Vagina (tissue), 2 donors: ENCODE measurements at regions not wholly inside any gene's neighbourhood (a gene's known extent, or its start where the extent isn't known, plus 50 kb on each side); places are given as distances from the start of the nearest gene placed in this dataset.

Experiments
- DNase-seq, 2 donors: peaks; one replicate each; pipeline ENCODE4 v3.0.0-alpha.2; 2017; ENCODE audit errors: extremely low spot score in 2 of 2
- H3K27ac ChIP-seq: fragments of 200-600 bp; sonication (generic); one replicate; pipeline ENCODE4 v1.5.1; 2019
- H3K27me3 ChIP-seq: fragments of 200-600 bp; sonication (generic); one replicate; pipeline ENCODE4 v1.5.1; 2019
- H3K36me3 ChIP-seq, 2 donors: fragments of 200-600 bp; sonication (generic); one replicate each; pipeline ENCODE4 v1.5.1; 2017 to 2019
- H3K4me1 ChIP-seq: fragments of 200-600 bp; sonication (generic); one replicate; pipeline ENCODE4 v1.5.1; 2019
- H3K4me3 ChIP-seq, 2 donors: fragments of 200-600 bp; sonication (generic); 1 replicate in 1 of 2; 2 replicates in 1 of 2; pipeline ENCODE4 v1.5.1; 2016 to 2019
- H3K9me3 ChIP-seq: fragments of 200-600 bp; sonication (generic); one replicate; pipeline ENCODE4 v1.5.1; 2019
- POLR2A ChIP-seq, 2 donors: fragments of 450-650 bp; IDR thresholded peaks; one replicate each; pipeline ENCODE4 v1.6.1; 2017; ENCODE audit warnings: antibody characterized with exemption in 2 of 2, mild to moderate bottlenecking in 2 of 2, moderate library complexity in 2 of 2
- POLR2AphosphoS5 ChIP-seq, 2 donors: sonication (generic); formaldehyde crosslinking; IDR thresholded peaks; one replicate each; pipeline ENCODE4 v1.9.0; 2017; ENCODE audit warnings: antibody characterized with exemption in 2 of 2, mild to moderate bottlenecking in 2 of 2, low read depth in 1 of 2; ENCODE audit not compliant: insufficient read depth in 1 of 2
- intact Hi-C: fragments of 100-400 bp; cut with DNase I; formaldehyde crosslinking; loops from one replicate; pipeline ENCODE4 v1.15.1; 2023
- TF ChIP-seq, protein P1 (sequence below), 3 experiments: fragments of 450-650 bp in 2 of 3; fragments of 200-600 bp in 1 of 3; sonication (generic) in 1 of 3; IDR thresholded peaks; one replicate each; pipeline ENCODE4 v1.5.1; 2017 to 2019; ENCODE audit warnings: antibody characterized with exemption in 3 of 3, mild to moderate bottlenecking in 2 of 3, moderate library complexity in 2 of 3

DNA sequence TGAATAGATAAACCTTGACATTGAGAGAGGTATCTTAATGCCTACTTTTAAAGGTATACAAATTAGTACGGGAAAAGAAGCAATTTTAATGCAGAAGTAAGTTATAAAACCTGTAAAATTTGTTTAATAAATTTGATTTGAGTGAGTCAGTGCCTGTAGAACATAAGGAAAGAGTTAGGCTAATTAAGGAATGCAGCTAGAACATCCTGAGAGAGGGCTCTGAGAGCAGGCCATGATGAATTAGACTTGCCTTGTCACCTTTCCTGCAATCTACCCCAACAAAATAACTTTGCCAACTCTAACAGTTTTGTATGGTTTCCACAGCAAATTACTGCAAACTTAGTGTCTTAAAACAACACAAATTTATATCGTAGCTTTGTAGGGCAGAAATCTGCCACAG is 700.8 kb downstream of the RFPL4B start:
- Histone ChIP-seq H3K36me3 (no peaks in the 10 kb centered on the region), H3K9me3 (no peaks in the 10 kb centered on the region), H3K4me1 (no peaks in the 10 kb centered on the region), H3K27me3 (no peaks in the 10 kb centered on the region), H3K27ac (no peak overlapping the region), H3K4me3 (no peak overlapping the region)
- intact Hi-C loops: no loop called here
- TF ChIP-seq POLR2AphosphoS5 (IDR thresholded peaks at IDR 0.05; ENCODE audit: insufficient read depth in 1 of 2, low read depth in 1 of 2) (no peak), POLR2A (IDR thresholded peaks at IDR 0.05) (no peak)
- TF ChIP-seq, protein P1, sequence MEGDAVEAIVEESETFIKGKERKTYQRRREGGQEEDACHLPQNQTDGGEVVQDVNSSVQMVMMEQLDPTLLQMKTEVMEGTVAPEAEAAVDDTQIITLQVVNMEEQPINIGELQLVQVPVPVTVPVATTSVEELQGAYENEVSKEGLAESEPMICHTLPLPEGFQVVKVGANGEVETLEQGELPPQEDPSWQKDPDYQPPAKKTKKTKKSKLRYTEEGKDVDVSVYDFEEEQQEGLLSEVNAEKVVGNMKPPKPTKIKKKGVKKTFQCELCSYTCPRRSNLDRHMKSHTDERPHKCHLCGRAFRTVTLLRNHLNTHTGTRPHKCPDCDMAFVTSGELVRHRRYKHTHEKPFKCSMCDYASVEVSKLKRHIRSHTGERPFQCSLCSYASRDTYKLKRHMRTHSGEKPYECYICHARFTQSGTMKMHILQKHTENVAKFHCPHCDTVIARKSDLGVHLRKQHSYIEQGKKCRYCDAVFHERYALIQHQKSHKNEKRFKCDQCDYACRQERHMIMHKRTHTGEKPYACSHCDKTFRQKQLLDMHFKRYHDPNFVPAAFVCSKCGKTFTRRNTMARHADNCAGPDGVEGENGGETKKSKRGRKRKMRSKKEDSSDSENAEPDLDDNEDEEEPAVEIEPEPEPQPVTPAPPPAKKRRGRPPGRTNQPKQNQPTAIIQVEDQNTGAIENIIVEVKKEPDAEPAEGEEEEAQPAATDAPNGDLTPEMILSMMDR (IDR thresholded peaks at IDR 0.05): no peak
- DNase-seq: no peak

- Histone ChIP-seq H3K9me3 (no peaks in the 10 kb centered on the region), H3K27ac (no peak overlapping the region), H3K4me1 (no peaks in the 10 kb centered on the region), H3K27me3 (no peaks in the 10 kb centered on the region), H3K36me3 (no peaks in the 10 kb centered on the region), H3K4me3 (no peak overlapping the region)
- TF ChIP-seq POLR2AphosphoS5 (IDR thresholded peaks at IDR 0.05; ENCODE audit: insufficient read depth in 1 of 2, low read depth in 1 of 2): no peak
- TF ChIP-seq, protein P1 (IDR thresholded peaks at IDR 0.05): no peak
- no peak for TF ChIP-seq POLR2A (IDR thresholded peaks at IDR 0.05)
- DNase-seq: no peak
- intact Hi-C loops: no loop called here
Measured at GRCh38 chr6:113048741-113049140, 701.6 kb downstream of the RFPL4B start.

- H3K27me3 ChIP-seq: no peaks in the 10 kb centered on the region
- no peaks in the 10 kb centered on the region for H3K36me3 ChIP-seq
- H3K27ac ChIP-seq: no peak overlapping the region
- intact Hi-C loops: no loop called here
- no peak for DNase-seq
- H3K4me3 ChIP-seq: no peak overlapping the region
- H3K4me1 ChIP-seq: no peaks in the 10 kb centered on the region
- TF ChIP-seq, protein P1 (IDR thresholded peaks at IDR 0.05): no peak
- TF ChIP-seq POLR2AphosphoS5 (IDR thresholded peaks at IDR 0.05; ENCODE audit: insufficient read depth in 1 of 2, low read depth in 1 of 2) (no peak), POLR2A (IDR thresholded peaks at IDR 0.05) (no peak)
- H3K9me3 ChIP-seq: no peaks in the 10 kb centered on the region
Measured at GRCh38 chr6:113049190-113049589, 702.1 kb downstream of the RFPL4B start.

- no peak for DNase-seq
- no peak for TF ChIP-seq POLR2A (IDR thresholded peaks at IDR 0.05)
- TF ChIP-seq, protein P1 (IDR thresholded peaks at IDR 0.05): no peak
- no peak for TF ChIP-seq POLR2AphosphoS5 (IDR thresholded peaks at IDR 0.05; ENCODE audit: insufficient read depth in 1 of 2, low read depth in 1 of 2)
- H3K27me3 ChIP-seq: no peaks in the 10 kb centered on the region
- H3K27ac ChIP-seq: no peak overlapping the region
- intact Hi-C loops: no loop called here
- H3K4me3 ChIP-seq: no peak overlapping the region
- H3K9me3 ChIP-seq: no peaks in the 10 kb centered on the region
- no peaks in the 10 kb centered on the region for H3K4me1 ChIP-seq
- no peaks in the 10 kb centered on the region for H3K36me3 ChIP-seq
Measured at GRCh38 chr6:113050010-113050858, 703.1 kb downstream of the RFPL4B start.

GRCh38 chr6:113050979-113051378 is 703.8 kb downstream of the RFPL4B start:
- Histone ChIP-seq H3K4me3 (no peak overlapping the region), H3K9me3 (no peaks in the 10 kb centered on the region), H3K36me3 (no peaks in the 10 kb centered on the region), H3K4me1 (no peaks in the 10 kb centered on the region), H3K27me3 (no peaks in the 10 kb centered on the region), H3K27ac (no peak overlapping the region)
- intact Hi-C loops: no loop called here
- TF ChIP-seq, protein P1 (IDR thresholded peaks at IDR 0.05): no peak
- TF ChIP-seq POLR2A (IDR thresholded peaks at IDR 0.05) (no peak), POLR2AphosphoS5 (IDR thresholded peaks at IDR 0.05; ENCODE audit: insufficient read depth in 1 of 2, low read depth in 1 of 2) (no peak)
- no peak for DNase-seq
